ENCODE measurements at regions not wholly inside any gene's neighbourhood (a gene's known extent, or its start where the extent isn't known, plus 50 kb on each side); places are given as distances from the start of the nearest gene placed in this dataset.

GRCh38 chr5:8897316-8897715 lies 648.6 kb downstream of the SEMA5A start:
- no peak overlapping the region for H3K4me3 ChIP-seq
- WGBS: 77% methylated on average over 5 of the region's 5 CpGs
- DNase-seq (ENCODE audit: low spot score in 2 of 2): no peak

GRCh38 chr5:8905021-8905420 lies 640.9 kb downstream of the SEMA5A start:
- H3K36me3 ChIP-seq: no peaks in the 10 kb centered on the region
- H3K27me3 ChIP-seq: no peaks in the 10 kb centered on the region
- H3K27ac ChIP-seq: no peak overlapping the region
- 15% methylated on average over 2 of the region's 2 CpGs for WGBS
- no peak overlapping the region for H3K4me3 ChIP-seq
- no peaks in the 10 kb centered on the region for H3K4me1 ChIP-seq
- DNase-seq (ENCODE audit: low spot score in 2 of 2): no peak
- no peaks in the 10 kb centered on the region for H3K9me3 ChIP-seq
- no peak for TF ChIP-seq CTCF (IDR thresholded peaks at IDR 0.05)
- no peak for TF ChIP-seq POLR2A (IDR thresholded peaks at IDR 0.05)
- no peak for TF ChIP-seq POLR2AphosphoS5 (IDR thresholded peaks at IDR 0.05)
- no peak for TF ChIP-seq EP300 (IDR thresholded peaks at IDR 0.05)

More at GRCh38 chr5:8897316-8897715, 648.6 kb downstream of the SEMA5A start:
- H3K4me1 ChIP-seq: no peaks in the 10 kb centered on the region
- no peaks in the 10 kb centered on the region for H3K36me3 ChIP-seq
- TF ChIP-seq EP300 (IDR thresholded peaks at IDR 0.05) (no peak), CTCF (IDR thresholded peaks at IDR 0.05) (no peak), POLR2A (IDR thresholded peaks at IDR 0.05) (no peak), POLR2AphosphoS5 (IDR thresholded peaks at IDR 0.05) (no peak)
- H3K9me3 ChIP-seq: no peaks in the 10 kb centered on the region
- H3K27ac ChIP-seq: no peak overlapping the region
- no peaks in the 10 kb centered on the region for H3K27me3 ChIP-seq

GRCh38 chr5:8906303-8906967 lies 639.4 kb downstream of the SEMA5A start:
- Histone ChIP-seq H3K27me3 (no peaks in the 10 kb centered on the region), H3K27ac (no peak overlapping the region), H3K9me3 (no peaks in the 10 kb centered on the region), H3K36me3 (no peaks in the 10 kb centered on the region), H3K4me1 (no peaks in the 10 kb centered on the region), H3K4me3 (no peak overlapping the region)
- no peak for DNase-seq (ENCODE audit: low spot score in 2 of 2)
- TF ChIP-seq POLR2AphosphoS5 (IDR thresholded peaks at IDR 0.05) (no peak), CTCF (IDR thresholded peaks at IDR 0.05) (no peak), POLR2A (IDR thresholded peaks at IDR 0.05) (no peak), EP300 (IDR thresholded peaks at IDR 0.05) (no peak)
- WGBS: 87% methylated on average over 12 of the region's 12 CpGs

GRCh38 chr5:8907168-8907868 lies 638.6 kb downstream of the SEMA5A start:
- Histone ChIP-seq H3K4me1 (no peaks in the 10 kb centered on the region), H3K9me3 (no peaks in the 10 kb centered on the region), H3K27me3 (no peaks in the 10 kb centered on the region), H3K36me3 (no peaks in the 10 kb centered on the region), H3K27ac (no peak overlapping the region), H3K4me3 (no peak overlapping the region)
- WGBS: 83% methylated on average over 8 of the region's 8 CpGs
- no peak for TF ChIP-seq EP300 (IDR thresholded peaks at IDR 0.05)
- TF ChIP-seq POLR2AphosphoS5 (IDR thresholded peaks at IDR 0.05): no peak
- no peak for TF ChIP-seq POLR2A (IDR thresholded peaks at IDR 0.05)
- DNase-seq (ENCODE audit: low spot score in 2 of 2): no peak

GRCh38 chr5:8908055-8908683 lies 637.7 kb downstream of the SEMA5A start:
- no peak for DNase-seq (ENCODE audit: low spot score in 2 of 2)
- Histone ChIP-seq H3K27ac (no peak overlapping the region), H3K36me3 (no peaks in the 10 kb centered on the region), H3K4me1 (no peaks in the 10 kb centered on the region), H3K9me3 (no peaks in the 10 kb centered on the region), H3K27me3 (no peaks in the 10 kb centered on the region), H3K4me3 (no peak overlapping the region)
- 76% methylated on average over 7 of the region's 7 CpGs for WGBS
- TF ChIP-seq POLR2A (IDR thresholded peaks at IDR 0.05): no peak
- TF ChIP-seq CTCF (IDR thresholded peaks at IDR 0.05): peak in 1 of 2 donors; percentile 39
